ENCODE measurements at regions not wholly inside any gene's neighbourhood (a gene's known extent, or its start where the extent isn't known, plus 50 kb on each side); places are given as distances from the start of the nearest gene placed in this dataset.

GRCh38 chr6:168826726-168827585 is 386.0 kb downstream of the SMOC2 start:
- BruUV-seq (replicated peaks), result no TSS peak
- no peak for TF ChIP-seq CTCF (IDR thresholded peaks at IDR 0.05; ENCODE audit: unreplicated experiment)
- no peaks in the 10 kb centered on the region for H3K9me3 Mint-ChIP-seq (ENCODE audit: unreplicated experiment)
- H3K27me3 Mint-ChIP-seq (ENCODE audit: insufficient read depth, unreplicated experiment), result no peaks in the 10 kb centered on the region
- H3K4me3 Mint-ChIP-seq (ENCODE audit: unreplicated experiment), result no peak overlapping the region
- intact Hi-C loops (cut with micrococcal nuclease), result no loop called here
- ChIA-PET POLR2A (interaction anchor here (0.6 kb wide), 1 partner anchor 365 kb away, joined by 3 read pairs; no protein-coding TSS in a partner anchor), CTCF (no interaction called here)
- no peak overlapping the region for H3K27ac Mint-ChIP-seq (ENCODE audit: low read depth, unreplicated experiment)
- H3K36me3 Mint-ChIP-seq (ENCODE audit: insufficient read depth, unreplicated experiment), result no peaks in the 10 kb centered on the region
- DNase-seq (ENCODE audit: unreplicated experiment), result no peak
- no peaks in the 10 kb centered on the region for H3K4me1 Mint-ChIP-seq (ENCODE audit: insufficient read depth, unreplicated experiment)

DNA sequence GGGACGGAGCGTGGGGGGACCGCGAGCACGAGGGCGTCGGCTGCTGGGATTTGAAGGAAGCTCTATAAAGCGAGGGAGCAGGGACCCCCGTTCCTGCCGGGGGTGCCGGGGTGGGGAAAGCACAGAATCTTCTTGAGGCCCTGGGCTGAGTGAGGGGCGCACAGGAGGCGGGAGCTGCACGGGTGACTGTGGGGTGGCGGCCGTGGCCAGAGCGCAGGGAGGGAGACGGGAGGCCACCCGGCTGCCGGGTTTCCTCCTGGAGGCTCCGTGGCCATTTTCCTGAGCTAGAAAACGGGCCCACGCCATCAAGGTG is 385.1 kb downstream of the SMOC2 start:
- CTCF ChIA-PET, result no interaction called here

DNA sequence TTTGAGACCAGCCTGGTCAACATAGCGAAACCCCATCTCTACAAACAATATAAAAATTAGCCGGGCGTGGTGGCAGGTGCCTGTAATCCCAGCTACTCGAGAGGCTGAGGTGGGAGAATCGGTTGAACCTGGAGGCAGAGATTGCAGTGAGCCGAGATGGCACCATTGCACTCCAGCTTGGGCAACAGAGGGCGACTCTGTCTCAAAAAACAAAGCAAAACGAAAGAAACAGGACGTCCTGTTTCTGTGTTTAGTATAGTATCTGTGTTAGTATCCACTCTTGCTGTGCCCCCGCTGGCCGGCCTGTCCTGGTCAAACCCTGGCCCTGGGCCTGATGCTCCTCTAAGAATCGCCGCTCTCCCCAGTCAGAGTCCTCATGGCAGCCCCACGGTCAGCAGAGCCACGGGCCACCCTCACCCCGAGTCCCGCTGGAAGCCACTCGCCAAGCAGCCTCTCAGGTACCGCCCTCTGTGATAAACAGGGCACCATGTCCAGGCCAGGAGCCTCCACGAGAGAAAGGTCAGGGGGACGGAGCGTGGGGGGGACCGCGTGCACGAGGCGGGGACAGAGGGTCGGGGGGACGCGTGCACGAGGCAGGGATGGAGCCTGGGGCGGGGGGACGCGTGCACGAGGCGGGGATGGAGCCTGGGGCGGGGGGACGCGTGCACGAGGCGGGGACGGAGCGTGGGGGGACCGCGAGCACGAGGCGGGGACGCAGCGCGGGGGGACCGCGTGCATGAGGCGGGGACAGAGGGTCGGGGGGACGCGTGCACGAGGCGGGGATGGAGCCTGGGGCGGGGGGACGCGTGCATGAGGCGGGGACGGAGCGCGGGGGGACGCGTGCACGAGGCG is 384.5 kb downstream of the SMOC2 start:
- no peaks in the 10 kb centered on the region for H3K4me1 Mint-ChIP-seq (ENCODE audit: insufficient read depth, unreplicated experiment)
- POLR2A ChIA-PET, result interaction anchor here (0.6 kb wide), 1 partner anchor 18 kb away, joined by 3 read pairs; no protein-coding TSS in a partner anchor
- no peak for DNase-seq (ENCODE audit: unreplicated experiment)
- H3K36me3 Mint-ChIP-seq (ENCODE audit: insufficient read depth, unreplicated experiment), result no peaks in the 10 kb centered on the region
- H3K4me3 Mint-ChIP-seq (ENCODE audit: unreplicated experiment), result no peak overlapping the region
- BruUV-seq (replicated peaks), result no TSS peak
- intact Hi-C loops (cut with micrococcal nuclease), result no loop called here
- no peak overlapping the region for H3K27ac Mint-ChIP-seq (ENCODE audit: low read depth, unreplicated experiment)
- CTCF ChIA-PET, result no interaction called here
- H3K9me3 Mint-ChIP-seq (ENCODE audit: unreplicated experiment), result no peaks in the 10 kb centered on the region
- TF ChIP-seq CTCF (IDR thresholded peaks at IDR 0.05; ENCODE audit: unreplicated experiment), result no peak
- no peaks in the 10 kb centered on the region for H3K27me3 Mint-ChIP-seq (ENCODE audit: insufficient read depth, unreplicated experiment)

More for the DNA sequence above, 385.1 kb downstream of the SMOC2 start:
- no peak for DNase-seq (ENCODE audit: unreplicated experiment)
- Mint-ChIP-seq H3K4me1 (ENCODE audit: insufficient read depth, unreplicated experiment) (no peaks in the 10 kb centered on the region), H3K9me3 (ENCODE audit: unreplicated experiment) (no peaks in the 10 kb centered on the region), H3K36me3 (ENCODE audit: insufficient read depth, unreplicated experiment) (no peaks in the 10 kb centered on the region), H3K27ac (ENCODE audit: low read depth, unreplicated experiment) (no peak overlapping the region), H3K4me3 (ENCODE audit: unreplicated experiment) (no peak overlapping the region), H3K27me3 (ENCODE audit: insufficient read depth, unreplicated experiment) (no peaks in the 10 kb centered on the region)
- POLR2A ChIA-PET, result interaction anchor here (0.6 kb wide), 1 partner anchor 18 kb away, joined by 3 read pairs; no protein-coding TSS in a partner anchor
- no peak for TF ChIP-seq CTCF (IDR thresholded peaks at IDR 0.05; ENCODE audit: unreplicated experiment)
- intact Hi-C loops (cut with micrococcal nuclease), result no loop called here
- no TSS peak for BruUV-seq (replicated peaks)

All from MCF 10A (cell line).